Liver (tissue), 8 donors: ENCODE measurements at regions not wholly inside any gene's neighbourhood (a gene's known extent, or its start where the extent isn't known, plus 50 kb on each side); places are given as distances from the start of the nearest gene placed in this dataset.

Experiments used
- DNase-seq: peaks from one replicate; pipeline ENCODE4 v3.0.0-alpha.2; 2017; ENCODE audit warnings: low spot score
- H3K27ac ChIP-seq, 2 donors: one replicate each; pipeline ENCODE4 v1.7.0; 2013; ENCODE audit warnings: inconsistent platforms in 2 of 2, low read length in 2 of 2, control low read depth in 1 of 2, low read depth in 1 of 2, mild to moderate bottlenecking in 1 of 2
- H3K27me3 ChIP-seq, 4 donors: one replicate each; pipeline versions ENCODE4 v1.6.1 to v1.7.0; 2013; ENCODE audit warnings: low read length in 3 of 4, inconsistent platforms in 1 of 4, mild to moderate bottlenecking in 1 of 4, moderate library complexity in 1 of 4; ENCODE audit not compliant: control insufficient read depth in 4 of 4, insufficient read depth in 4 of 4
- H3K36me3 ChIP-seq, 4 donors: one replicate each; pipeline versions ENCODE4 v1.6.1 to v1.7.0; 2013; ENCODE audit warnings: low read length in 3 of 4, mild to moderate bottlenecking in 3 of 4, low read depth in 1 of 4, moderate library complexity in 1 of 4; ENCODE audit not compliant: control insufficient read depth in 4 of 4, insufficient read depth in 3 of 4
- H3K4me1 ChIP-seq, 4 donors: one replicate each; pipeline versions ENCODE4 v1.6.1 to v1.7.0; 2013; ENCODE audit warnings: low read length in 3 of 4, mild to moderate bottlenecking in 3 of 4, moderate library complexity in 1 of 4; ENCODE audit not compliant: control insufficient read depth in 4 of 4, insufficient read depth in 4 of 4
- H3K4me3 ChIP-seq, 3 donors: one replicate each; pipeline versions ENCODE4 v1.6.1 to v1.7.0; 2013; ENCODE audit warnings: low read length in 3 of 3, control low read depth in 1 of 3, low read depth in 1 of 3, mild to moderate bottlenecking in 1 of 3
- H3K9ac ChIP-seq, 2 donors: one replicate each; pipeline ENCODE4 v1.7.0; 2013; ENCODE audit warnings: low read length in 2 of 2, mild to moderate bottlenecking in 2 of 2, moderate library complexity in 2 of 2, control low read depth in 1 of 2, low read depth in 1 of 2
- H3K9me3 ChIP-seq, 4 donors: one replicate each; pipeline versions ENCODE4 v1.6.1 to v1.7.0; 2013; ENCODE audit warnings: low read length in 3 of 4; ENCODE audit not compliant: control insufficient read depth in 4 of 4
- EGR1 ChIP-seq, 2 donors: IDR thresholded peaks; 2 replicates each; pipeline ENCODE4 v1.6.1; 2016 to 2018; ENCODE audit warnings: antibody characterized with exemption in 2 of 2, low read depth in 2 of 2
- FOXA1 ChIP-seq: IDR thresholded peaks from 2 replicates; pipeline ENCODE4 v1.6.1; 2016; ENCODE audit warnings: antibody characterized with exemption
- FOXA2 ChIP-seq: IDR thresholded peaks from 2 replicates; pipeline ENCODE4 v1.6.1; 2016; ENCODE audit warnings: antibody characterized with exemption
- GABPA ChIP-seq, 2 donors: IDR thresholded peaks in 1 of 2; conservative IDR thresholded peaks in 1 of 2; 2 replicates each; pipeline ENCODE4 v1.6.1; 2016; ENCODE audit warnings: antibody characterized with exemption in 2 of 2, mild to moderate bottlenecking in 1 of 2, moderate library complexity in 1 of 2
- HNF4A ChIP-seq, 2 donors: conservative IDR thresholded peaks; 2 replicates each; pipeline ENCODE4 v1.6.1; 2016; ENCODE audit warnings: antibody characterized with exemption in 2 of 2, mild to moderate bottlenecking in 2 of 2
- HNF4G ChIP-seq: IDR thresholded peaks from 2 replicates; pipeline ENCODE4 v1.6.1; 2016; ENCODE audit warnings: antibody characterized with exemption
- JUND ChIP-seq, 2 donors: IDR thresholded peaks; 2 replicates each; pipeline ENCODE4 v1.6.1; 2016; ENCODE audit warnings: antibody characterized with exemption in 2 of 2
- NR2F2 ChIP-seq: IDR thresholded peaks from 2 replicates; pipeline ENCODE4 v1.6.1; 2016; ENCODE audit warnings: antibody characterized with exemption
- RAD21 ChIP-seq, 2 donors: IDR thresholded peaks; 2 replicates each; pipeline ENCODE4 v1.6.1; 2016; ENCODE audit warnings: antibody characterized with exemption in 2 of 2, mild to moderate bottlenecking in 2 of 2
- RXRA ChIP-seq, 2 donors: IDR thresholded peaks; 2 replicates each; pipeline ENCODE4 v1.6.1; 2017 to 2018; ENCODE audit warnings: antibody characterized with exemption in 2 of 2, mild to moderate bottlenecking in 1 of 2
- SP1 ChIP-seq: IDR thresholded peaks from 2 replicates; pipeline ENCODE4 v1.6.1; 2018; ENCODE audit warnings: antibody characterized with exemption, mild to moderate bottlenecking
- TAF1 ChIP-seq: conservative IDR thresholded peaks from 2 replicates; pipeline ENCODE4 v1.6.1; 2016; ENCODE audit warnings: antibody characterized with exemption, mild to moderate bottlenecking
- YY1 ChIP-seq: IDR thresholded peaks from 2 replicates; pipeline ENCODE4 v1.6.1; 2016; ENCODE audit warnings: antibody characterized with exemption, mild to moderate bottlenecking
- WGBS: extraction: QIAGEN DNeasy Blood & Tissue Kit; methylation state at CpG from one replicate; pipeline ENCODE4 v1.1.7; 2013; 5-methylcytosine and 5-hydroxymethylcytosine counted together
- TF ChIP-seq, protein P1 (sequence below): IDR thresholded peaks from 2 replicates; pipeline ENCODE4 v1.6.1; 2016; ENCODE audit warnings: antibody characterized with exemption
- TF ChIP-seq, protein P2 (sequence below): IDR thresholded peaks from 2 replicates; pipeline ENCODE4 v1.6.1; 2016; ENCODE audit warnings: antibody characterized with exemption, mild to moderate bottlenecking
- TF ChIP-seq, protein P3 (sequence below): IDR thresholded peaks from 2 replicates; pipeline ENCODE4 v1.6.1; 2016; ENCODE audit warnings: antibody characterized with exemption
- TF ChIP-seq, protein P4 (sequence below): IDR thresholded peaks from 2 replicates; pipeline ENCODE4 v1.6.1; 2016; ENCODE audit warnings: antibody characterized with exemption
- TF ChIP-seq, protein P5 (sequence below): fragments of 150-350 bp; IDR thresholded peaks from 2 replicates; pipeline ENCODE4 v1.5.1; 2017; ENCODE audit warnings: improper control_type of control experiment, low read depth, low read length; ENCODE audit not compliant: missing input control
- donor health status: healthy.
- donor health status: healthy.
- donor health status: healthy.
- donor health status: healthy.
- donor health status: healthy.

DNA sequence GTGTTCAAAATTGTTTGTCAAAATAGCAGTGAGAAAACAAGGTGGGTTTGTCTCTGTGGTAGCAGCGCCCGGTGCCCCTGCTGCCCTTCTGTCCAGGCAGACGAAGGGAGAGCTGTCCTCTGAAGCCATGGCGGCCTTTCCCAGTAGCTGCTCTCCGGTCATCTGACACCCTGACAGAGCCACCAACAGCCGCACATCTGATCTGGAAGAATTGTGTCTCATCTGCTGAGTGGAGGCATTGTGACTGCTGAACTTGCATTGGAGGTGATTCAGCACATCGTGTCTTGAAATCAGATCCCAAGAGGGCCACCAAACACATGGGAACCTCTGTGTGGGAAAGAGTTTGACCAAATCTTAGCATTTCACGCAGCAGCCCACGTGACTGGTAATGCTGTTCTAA is 337.6 kb upstream of the IRX1 start:
- WGBS, result 78% methylated on average over 9 of the region's 9 CpGs

DNA sequence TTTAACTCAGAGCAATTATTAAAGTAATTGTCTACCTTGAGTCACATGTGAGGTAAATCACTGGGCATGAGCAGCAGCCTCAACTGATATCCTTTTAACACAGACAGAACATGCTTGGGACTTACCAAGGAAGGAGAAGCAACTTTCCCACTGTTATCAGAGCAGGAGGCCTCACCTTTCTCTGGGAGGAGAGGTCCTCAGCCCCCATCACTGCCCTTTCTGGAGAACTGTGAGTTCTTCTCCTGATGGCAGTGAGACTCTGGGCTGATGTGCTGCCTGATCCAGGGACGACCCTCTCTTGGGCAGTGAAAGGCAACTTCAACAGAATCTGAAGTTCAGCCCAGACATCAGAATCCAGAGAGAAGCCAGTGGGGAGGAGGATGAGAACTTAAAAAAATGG is 343.4 kb upstream of the IRX1 start:
- 55% methylated on average over 1 of the region's 1 CpG for WGBS
- no peaks in the 10 kb centered on the region for H3K36me3 ChIP-seq
- DNase-seq, result no peak
- no peaks in the 10 kb centered on the region for H3K4me1 ChIP-seq
- no peak overlapping the region for H3K9ac ChIP-seq
- peaks cover 0 to 2% (median 0%) of the 10 kb centered on the region in 4 donors for H3K27me3 ChIP-seq
- TF ChIP-seq HNF4A (conservative IDR thresholded peaks at IDR 0.05) (no peak), FOXA2 (no peak), YY1 (no peak), RAD21 (IDR thresholded peaks at IDR 0.05) (no peak), NR2F2 (no peak), SP1 (no peak), EGR1 (IDR thresholded peaks at IDR 0.05; ENCODE audit: low read depth in 2 of 2) (no peak)
- TF ChIP-seq, protein P1, sequence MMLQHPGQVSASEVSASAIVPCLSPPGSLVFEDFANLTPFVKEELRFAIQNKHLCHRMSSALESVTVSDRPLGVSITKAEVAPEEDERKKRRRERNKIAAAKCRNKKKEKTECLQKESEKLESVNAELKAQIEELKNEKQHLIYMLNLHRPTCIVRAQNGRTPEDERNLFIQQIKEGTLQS, result no peak
- H3K27ac ChIP-seq, result no peak overlapping the region
- no peak overlapping the region for H3K4me3 ChIP-seq
- no peaks in the 10 kb centered on the region for H3K9me3 ChIP-seq

More for the DNA sequence above, 337.6 kb upstream of the IRX1 start:
- no peak overlapping the region for H3K27ac ChIP-seq
- no peak overlapping the region for H3K9ac ChIP-seq
- TF ChIP-seq TAF1, result no peak
- TF ChIP-seq EGR1 (IDR thresholded peaks at IDR 0.05; ENCODE audit: low read depth in 2 of 2), result no peak
- TF ChIP-seq NR2F2, result no peak
- no peak for TF ChIP-seq JUND (IDR thresholded peaks at IDR 0.05)
- no peak for TF ChIP-seq RAD21 (IDR thresholded peaks at IDR 0.05)
- TF ChIP-seq, protein P2, sequence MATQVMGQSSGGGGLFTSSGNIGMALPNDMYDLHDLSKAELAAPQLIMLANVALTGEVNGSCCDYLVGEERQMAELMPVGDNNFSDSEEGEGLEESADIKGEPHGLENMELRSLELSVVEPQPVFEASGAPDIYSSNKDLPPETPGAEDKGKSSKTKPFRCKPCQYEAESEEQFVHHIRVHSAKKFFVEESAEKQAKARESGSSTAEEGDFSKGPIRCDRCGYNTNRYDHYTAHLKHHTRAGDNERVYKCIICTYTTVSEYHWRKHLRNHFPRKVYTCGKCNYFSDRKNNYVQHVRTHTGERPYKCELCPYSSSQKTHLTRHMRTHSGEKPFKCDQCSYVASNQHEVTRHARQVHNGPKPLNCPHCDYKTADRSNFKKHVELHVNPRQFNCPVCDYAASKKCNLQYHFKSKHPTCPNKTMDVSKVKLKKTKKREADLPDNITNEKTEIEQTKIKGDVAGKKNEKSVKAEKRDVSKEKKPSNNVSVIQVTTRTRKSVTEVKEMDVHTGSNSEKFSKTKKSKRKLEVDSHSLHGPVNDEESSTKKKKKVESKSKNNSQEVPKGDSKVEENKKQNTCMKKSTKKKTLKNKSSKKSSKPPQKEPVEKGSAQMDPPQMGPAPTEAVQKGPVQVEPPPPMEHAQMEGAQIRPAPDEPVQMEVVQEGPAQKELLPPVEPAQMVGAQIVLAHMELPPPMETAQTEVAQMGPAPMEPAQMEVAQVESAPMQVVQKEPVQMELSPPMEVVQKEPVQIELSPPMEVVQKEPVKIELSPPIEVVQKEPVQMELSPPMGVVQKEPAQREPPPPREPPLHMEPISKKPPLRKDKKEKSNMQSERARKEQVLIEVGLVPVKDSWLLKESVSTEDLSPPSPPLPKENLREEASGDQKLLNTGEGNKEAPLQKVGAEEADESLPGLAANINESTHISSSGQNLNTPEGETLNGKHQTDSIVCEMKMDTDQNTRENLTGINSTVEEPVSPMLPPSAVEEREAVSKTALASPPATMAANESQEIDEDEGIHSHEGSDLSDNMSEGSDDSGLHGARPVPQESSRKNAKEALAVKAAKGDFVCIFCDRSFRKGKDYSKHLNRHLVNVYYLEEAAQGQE, result no peak
- TF ChIP-seq FOXA2, result no peak
- TF ChIP-seq, protein P3, sequence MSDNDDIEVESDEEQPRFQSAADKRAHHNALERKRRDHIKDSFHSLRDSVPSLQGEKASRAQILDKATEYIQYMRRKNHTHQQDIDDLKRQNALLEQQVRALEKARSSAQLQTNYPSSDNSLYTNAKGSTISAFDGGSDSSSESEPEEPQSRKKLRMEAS, result no peak
- TF ChIP-seq, protein P4, sequence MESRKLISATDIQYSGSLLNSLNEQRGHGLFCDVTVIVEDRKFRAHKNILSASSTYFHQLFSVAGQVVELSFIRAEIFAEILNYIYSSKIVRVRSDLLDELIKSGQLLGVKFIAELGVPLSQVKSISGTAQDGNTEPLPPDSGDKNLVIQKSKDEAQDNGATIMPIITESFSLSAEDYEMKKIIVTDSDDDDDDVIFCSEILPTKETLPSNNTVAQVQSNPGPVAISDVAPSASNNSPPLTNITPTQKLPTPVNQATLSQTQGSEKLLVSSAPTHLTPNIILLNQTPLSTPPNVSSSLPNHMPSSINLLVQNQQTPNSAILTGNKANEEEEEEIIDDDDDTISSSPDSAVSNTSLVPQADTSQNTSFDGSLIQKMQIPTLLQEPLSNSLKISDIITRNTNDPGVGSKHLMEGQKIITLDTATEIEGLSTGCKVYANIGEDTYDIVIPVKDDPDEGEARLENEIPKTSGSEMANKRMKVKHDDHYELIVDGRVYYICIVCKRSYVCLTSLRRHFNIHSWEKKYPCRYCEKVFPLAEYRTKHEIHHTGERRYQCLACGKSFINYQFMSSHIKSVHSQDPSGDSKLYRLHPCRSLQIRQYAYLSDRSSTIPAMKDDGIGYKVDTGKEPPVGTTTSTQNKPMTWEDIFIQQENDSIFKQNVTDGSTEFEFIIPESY, result no peak
- no peak for TF ChIP-seq GABPA (IDR thresholded peaks at IDR 0.05 in 1 of 2, conservative IDR thresholded peaks at IDR 0.05 in 1 of 2)
- TF ChIP-seq RXRA (IDR thresholded peaks at IDR 0.05), result no peak
- TF ChIP-seq, protein P5, sequence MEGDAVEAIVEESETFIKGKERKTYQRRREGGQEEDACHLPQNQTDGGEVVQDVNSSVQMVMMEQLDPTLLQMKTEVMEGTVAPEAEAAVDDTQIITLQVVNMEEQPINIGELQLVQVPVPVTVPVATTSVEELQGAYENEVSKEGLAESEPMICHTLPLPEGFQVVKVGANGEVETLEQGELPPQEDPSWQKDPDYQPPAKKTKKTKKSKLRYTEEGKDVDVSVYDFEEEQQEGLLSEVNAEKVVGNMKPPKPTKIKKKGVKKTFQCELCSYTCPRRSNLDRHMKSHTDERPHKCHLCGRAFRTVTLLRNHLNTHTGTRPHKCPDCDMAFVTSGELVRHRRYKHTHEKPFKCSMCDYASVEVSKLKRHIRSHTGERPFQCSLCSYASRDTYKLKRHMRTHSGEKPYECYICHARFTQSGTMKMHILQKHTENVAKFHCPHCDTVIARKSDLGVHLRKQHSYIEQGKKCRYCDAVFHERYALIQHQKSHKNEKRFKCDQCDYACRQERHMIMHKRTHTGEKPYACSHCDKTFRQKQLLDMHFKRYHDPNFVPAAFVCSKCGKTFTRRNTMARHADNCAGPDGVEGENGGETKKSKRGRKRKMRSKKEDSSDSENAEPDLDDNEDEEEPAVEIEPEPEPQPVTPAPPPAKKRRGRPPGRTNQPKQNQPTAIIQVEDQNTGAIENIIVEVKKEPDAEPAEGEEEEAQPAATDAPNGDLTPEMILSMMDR, result no peak
- no peak for TF ChIP-seq HNF4A (conservative IDR thresholded peaks at IDR 0.05)
- TF ChIP-seq FOXA1, result no peak
- no peak for TF ChIP-seq YY1
- TF ChIP-seq, protein P1, result no peak
- TF ChIP-seq HNF4G, result no peak
- no peak for DNase-seq
- no peaks in the 10 kb centered on the region for H3K27me3 ChIP-seq
- H3K9me3 ChIP-seq, result no peaks in the 10 kb centered on the region
- no peaks in the 10 kb centered on the region for H3K36me3 ChIP-seq
- H3K4me3 ChIP-seq, result no peak overlapping the region
- H3K4me1 ChIP-seq, result no peaks in the 10 kb centered on the region
